Stimulated activated CD4-positive, alpha-beta T cell treated with anti-CD3 and anti-CD28 coated beads, TNF-alpha, amount 100 ng/mL, for 24 hours (primary cell): ENCODE measurements at regions not wholly inside any gene's neighbourhood (a gene's known extent, or its start where the extent isn't known, plus 50 kb on each side); places are given as distances from the start of the nearest gene placed in this dataset.

Experiments
- DNase-seq, 3 experiments: peaks; one replicate each; pipeline ENCODE4 v3.0.0-alpha.2; 2020; ENCODE audit warnings: low read depth in 3 of 3

GRCh38 chr21:15526798-15527197 is 203.0 kb upstream of the USP25 start:
- no peak for DNase-seq

- no peak for DNase-seq
Measured at GRCh38 chr21:15528346-15528745, 201.4 kb upstream of the USP25 start.

DNA sequence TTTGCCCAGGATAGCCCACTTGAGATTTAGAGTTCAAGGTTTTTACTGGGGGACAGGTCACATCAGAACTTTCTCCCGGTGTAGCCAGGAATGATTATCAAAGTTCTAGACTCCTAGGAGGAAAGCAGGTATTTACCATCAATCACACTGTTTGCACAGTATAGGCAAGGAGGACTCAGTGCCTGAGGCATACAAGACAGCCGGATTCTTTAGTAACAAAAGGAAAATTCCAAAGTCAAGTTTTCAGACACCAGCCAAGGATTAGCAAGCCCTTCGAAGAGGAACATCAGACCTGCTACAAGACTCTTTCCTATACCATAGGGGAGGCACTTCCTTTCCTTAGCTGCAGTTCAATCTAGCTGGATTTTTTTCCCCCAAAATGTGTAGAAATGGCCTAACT is 197.8 kb upstream of the USP25 start:
- no peak for DNase-seq

DNA sequence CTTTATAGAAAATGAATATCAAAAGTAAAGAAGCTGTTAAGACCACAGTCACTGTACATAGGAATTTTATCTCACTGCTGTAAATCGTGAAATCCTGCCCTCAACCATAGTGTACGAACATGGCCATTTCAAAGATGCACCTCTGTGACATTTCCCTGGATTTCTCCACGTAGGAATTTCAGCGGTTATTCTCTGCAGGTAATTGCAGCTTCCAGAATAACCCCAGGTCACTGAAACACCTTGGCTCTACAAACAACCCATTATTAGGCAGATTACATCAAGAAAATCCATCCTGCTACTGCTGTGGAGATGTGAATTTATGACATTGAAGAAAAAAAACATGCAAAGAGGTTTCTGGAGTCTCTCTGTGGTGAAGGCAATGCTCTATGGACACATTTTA is 196.2 kb upstream of the USP25 start:
- no peak for DNase-seq

- DNase-seq: no peak
Measured at GRCh38 chr21:15534450-15534886, 195.3 kb upstream of the USP25 start.

GRCh38 chr21:15539376-15539775 is 190.4 kb upstream of the USP25 start:
- no peak for DNase-seq

- no peak for DNase-seq
Measured at GRCh38 chr21:15543473-15543872, 186.3 kb upstream of the USP25 start.

GRCh38 chr21:15549671-15550070 is 180.1 kb upstream of the USP25 start:
- no peak for DNase-seq

GRCh38 chr21:15552914-15553494 is 176.8 kb upstream of the USP25 start:
- DNase-seq: no peak

- DNase-seq: no peak
Measured at GRCh38 chr21:15557925-15558324, 171.9 kb upstream of the USP25 start.

GRCh38 chr21:15558884-15559283 is 170.9 kb upstream of the USP25 start:
- DNase-seq: no peak

DNA sequence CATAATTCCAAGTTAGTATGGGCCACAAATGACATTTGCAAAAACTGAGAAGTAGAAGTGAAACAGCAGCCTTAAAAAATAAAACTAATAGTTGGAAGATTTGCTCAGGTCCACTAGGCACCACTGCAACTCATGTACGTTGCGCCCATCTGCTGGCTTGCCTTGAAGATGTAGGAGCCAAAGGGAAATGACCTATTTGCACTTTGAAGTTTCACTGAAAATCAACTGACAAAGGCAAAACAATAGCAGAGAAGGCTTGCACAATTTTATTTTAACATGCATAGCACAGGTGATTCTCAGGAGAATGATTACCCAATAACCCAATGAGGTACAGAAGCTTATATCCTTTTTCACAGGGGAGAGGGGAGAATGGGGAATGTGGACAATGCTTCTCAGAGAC is 170.1 kb upstream of the USP25 start:
- no peak for DNase-seq

GRCh38 chr21:15560383-15561056 is 169.3 kb upstream of the USP25 start:
- DNase-seq: no peak

DNA sequence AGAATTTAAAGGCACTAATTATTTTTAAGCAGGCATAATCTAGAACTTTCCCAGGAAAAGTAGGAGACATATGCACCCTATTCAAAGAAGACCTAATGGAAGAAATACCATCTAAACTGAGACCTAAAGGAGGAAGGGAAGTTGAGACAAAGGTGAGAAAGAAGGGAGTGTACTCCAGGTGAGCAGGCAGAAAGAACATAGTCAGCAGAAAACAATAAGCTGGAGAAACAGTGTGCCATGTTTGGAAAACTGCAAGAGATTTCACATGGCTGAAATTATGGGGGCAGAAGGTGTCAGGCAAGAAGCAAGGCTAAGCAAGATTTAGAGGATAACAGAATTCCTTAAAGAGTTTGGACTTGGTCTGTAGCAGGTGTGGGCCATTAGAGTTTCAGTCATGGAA is 167.0 kb upstream of the USP25 start:
- DNase-seq: no peak

GRCh38 chr21:15564907-15565306 is 164.9 kb upstream of the USP25 start:
- no peak for DNase-seq

GRCh38 chr21:15566703-15567102 is 163.1 kb upstream of the USP25 start:
- no peak for DNase-seq

DNA sequence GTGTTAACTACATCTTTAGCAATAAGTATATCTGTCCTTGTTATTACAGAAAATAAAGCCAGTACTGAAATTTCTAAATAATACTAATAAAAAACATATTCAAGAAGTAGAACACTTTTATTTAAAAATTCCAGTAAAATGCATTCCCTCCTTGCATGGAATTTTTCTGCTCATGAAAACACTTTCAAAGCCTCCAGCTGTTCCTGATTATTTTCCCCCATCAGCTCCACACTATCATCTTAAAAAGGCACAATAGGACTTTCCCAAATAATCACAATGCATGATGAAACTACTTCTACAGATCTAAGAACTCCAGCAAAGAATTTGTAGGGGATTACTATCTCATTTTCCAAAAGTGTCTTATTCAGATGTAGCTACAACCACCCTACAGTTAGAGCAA is 162.6 kb upstream of the USP25 start:
- no peak for DNase-seq

GRCh38 chr21:15568516-15568915 is 161.3 kb upstream of the USP25 start:
- no peak for DNase-seq

- DNase-seq: no peak
Measured at GRCh38 chr21:15586752-15587427, 142.9 kb upstream of the USP25 start.

- DNase-seq: no peak
Measured at GRCh38 chr21:15592271-15592860, 137.4 kb upstream of the USP25 start.

DNA sequence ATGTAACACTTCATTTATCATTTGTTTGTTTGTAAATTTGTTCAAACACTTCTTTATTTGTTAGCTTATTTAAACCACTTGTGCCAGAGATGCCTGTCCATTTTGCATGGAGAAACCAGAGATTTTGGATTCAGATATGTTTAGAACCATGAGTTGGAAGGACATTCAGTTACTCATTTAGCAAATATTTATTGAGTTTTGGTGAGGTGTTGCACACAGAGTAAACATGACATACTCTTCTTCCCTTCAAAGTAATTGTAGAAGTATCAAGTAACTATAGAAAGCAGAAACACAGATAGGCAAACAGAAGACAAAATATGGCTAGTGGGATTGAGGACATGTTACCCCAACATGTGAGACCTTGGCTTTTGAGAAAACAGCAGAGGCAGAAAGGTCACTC is 136.8 kb upstream of the USP25 start:
- no peak for DNase-seq

GRCh38 chr21:15601390-15601789 is 128.4 kb upstream of the USP25 start:
- no peak for DNase-seq

- DNase-seq: no peak
Measured at GRCh38 chr21:15604413-15604812, 125.4 kb upstream of the USP25 start.
